GM23338 (cell line): ENCODE measurements at regions not wholly inside any gene's neighbourhood (a gene's known extent, or its start where the extent isn't known, plus 50 kb on each side); places are given as distances from the start of the nearest gene placed in this dataset.

Experiments
- ATAC-seq: fragments of 200-7000 bp; cut with Tn5 transposase; 3 replicates; pipeline ENCODE4 v1.9.1; 2020
- DNase-seq: peaks from one replicate; pipeline ENCODE4 v3.0.0-alpha.2; 2015; ENCODE audit warnings: low spot score
- H2AFZ ChIP-seq: fragments of 200-600 bp; sonication (generic); 2 replicates; pipeline ENCODE4 v1.8.0; 2016; ENCODE audit warnings: antibody characterized with exemption, mild to moderate bottlenecking, moderate library complexity
- H3F3A ChIP-seq: fragments of 200-600 bp; sonication (generic); replicated peaks from 2 replicates; pipeline ENCODE4 v1.8.0; 2017; ENCODE audit warnings: antibody characterized with exemption, mixed run types, low read depth
- H3K27ac ChIP-seq: fragments of 200-600 bp; sonication (generic); 2 replicates; pipeline ENCODE4 v1.6.1; 2016; ENCODE audit warnings: low read depth
- H3K27me3 ChIP-seq: fragments of 200-600 bp; sonication (generic); 2 replicates; pipeline ENCODE4 v1.8.0; 2016; ENCODE audit warnings: mild to moderate bottlenecking, mixed run types, moderate library complexity; ENCODE audit not compliant: insufficient read depth
- H3K36me3 ChIP-seq: fragments of 200-600 bp; sonication (generic); 2 replicates; pipeline ENCODE4 v1.8.0; 2016; ENCODE audit warnings: mild to moderate bottlenecking; ENCODE audit not compliant: insufficient read depth
- H3K4me1 ChIP-seq: fragments of 200-600 bp; sonication (generic); 2 replicates; pipeline ENCODE4 v1.8.0; 2016; ENCODE audit warnings: mild to moderate bottlenecking, moderate library complexity; ENCODE audit not compliant: insufficient read depth
- H3K4me2 ChIP-seq: fragments of 200-600 bp; sonication (generic); 2 replicates; pipeline ENCODE4 v1.7.1; 2017; ENCODE audit warnings: mixed run types
- H3K4me3 ChIP-seq: fragments of 200-600 bp; sonication (generic); 2 replicates; pipeline ENCODE4 v1.6.1; 2016; ENCODE audit warnings: mixed run types
- H3K79me2 ChIP-seq: fragments of 200-600 bp; sonication (generic); replicated peaks from 2 replicates; pipeline ENCODE4 v1.8.0; 2017; ENCODE audit warnings: mild to moderate bottlenecking; ENCODE audit not compliant: insufficient read depth
- H3K9me2 ChIP-seq: fragments of 200-600 bp; sonication (generic); 2 replicates; pipeline ENCODE4 v1.8.0; 2017; ENCODE audit not compliant: insufficient read depth
- H4K20me1 ChIP-seq: fragments of 200-600 bp; sonication (generic); replicated peaks from 2 replicates; pipeline ENCODE4 v1.8.0; 2017; ENCODE audit warnings: mild to moderate bottlenecking; ENCODE audit not compliant: insufficient read depth
- H3K27ac Mint-ChIP-seq: 2 replicates; pipeline ENCODE4 v1.8.0; 2020; ENCODE audit warnings: inconsistent platforms, mild to moderate bottlenecking, moderate library complexity, mixed read lengths
- H3K27me3 Mint-ChIP-seq: 3 replicates; pipeline ENCODE4 v1.8.0; 2022; ENCODE audit warnings: low read depth, mild to moderate bottlenecking, moderate library complexity, mixed read lengths, inconsistent platforms; ENCODE audit not compliant: insufficient read depth, poor library complexity
- H3K36me3 Mint-ChIP-seq: 3 replicates; pipeline ENCODE4 v1.8.0; 2021; ENCODE audit warnings: low read depth, mild to moderate bottlenecking, inconsistent platforms, moderate library complexity, mixed read lengths
- H3K4me1 Mint-ChIP-seq: 3 replicates; pipeline ENCODE4 v1.8.0; 2020; ENCODE audit warnings: mild to moderate bottlenecking, inconsistent platforms, mixed read lengths
- H3K4me3 Mint-ChIP-seq: 3 replicates; pipeline ENCODE4 v1.8.0; 2021; ENCODE audit warnings: moderate library complexity, mild to moderate bottlenecking, inconsistent platforms, mixed read lengths
- H3K9me3 Mint-ChIP-seq: 3 replicates; pipeline ENCODE4 v1.8.0; 2020; ENCODE audit warnings: moderate library complexity, mild to moderate bottlenecking, inconsistent platforms, mixed read lengths
- CREB1 ChIP-seq: fragments of 250-450 bp; sonication (Bioruptor Pico); IDR thresholded peaks from 2 replicates; pipeline ENCODE4 v1.5.0; 2020; ENCODE audit warnings: low read depth, mild to moderate bottlenecking, moderate library complexity
- EZH2 ChIP-seq: fragments of 200-600 bp; sonication (generic); IDR thresholded peaks from one replicate; pipeline ENCODE4 v1.8.0; 2017; ENCODE audit warnings: antibody characterized with exemption, mild to moderate bottlenecking, low read depth; ENCODE audit not compliant: unreplicated experiment
- EZH2phosphoT487 ChIP-seq: fragments of 200-600 bp; sonication (generic); IDR thresholded peaks from one replicate; pipeline ENCODE4 v1.8.1; 2018; ENCODE audit warnings: antibody characterized with exemption; ENCODE audit not compliant: unreplicated experiment
- JUNB ChIP-seq: IDR thresholded peaks from one replicate; pipeline ENCODE4 v1.6.1; 2016; ENCODE audit warnings: antibody characterized with exemption; ENCODE audit not compliant: unreplicated experiment
- NANOG ChIP-seq: IDR thresholded peaks from 2 replicates; pipeline ENCODE4 v1.6.1; 2016; ENCODE audit warnings: antibody characterized with exemption, borderline replicate concordance
- STAT1 ChIP-seq: IDR thresholded peaks from one replicate; pipeline ENCODE4 v1.6.1; 2016; ENCODE audit warnings: antibody characterized with exemption; ENCODE audit not compliant: unreplicated experiment
- ZNF114 ChIP-seq: fragments of 250-450 bp; sonication (Bioruptor Pico); IDR thresholded peaks from 2 replicates; pipeline ENCODE4 v1.5.0; 2020; ENCODE audit warnings: mild to moderate bottlenecking, moderate library complexity
- ZNF331 ChIP-seq: fragments of 250-450 bp; sonication (Bioruptor Pico); IDR thresholded peaks from 2 replicates; pipeline ENCODE4 v1.5.0; 2020; ENCODE audit warnings: low read depth, mild to moderate bottlenecking, moderate library complexity
- ZNF462 ChIP-seq: fragments of 250-450 bp; sonication (Bioruptor Pico); IDR thresholded peaks from 2 replicates; pipeline ENCODE4 v1.5.0; 2020; ENCODE audit warnings: mild to moderate bottlenecking, moderate library complexity
- TF ChIP-seq, protein P1 (sequence below): IDR thresholded peaks from one replicate; pipeline ENCODE4 v1.6.1; 2018; ENCODE audit warnings: antibody characterized with exemption; ENCODE audit not compliant: unreplicated experiment
- TF ChIP-seq, protein P2 (sequence below), 2 experiments: fragments of 200-600 bp in 1 of 2; sonication (generic) in 1 of 2; conservative IDR thresholded peaks; 2 replicates each; pipeline versions ENCODE4 v1.5.1 to v1.6.1; 2016 to 2017; ENCODE audit warnings: antibody characterized with exemption in 2 of 2, low read depth in 2 of 2, mild to moderate bottlenecking in 2 of 2, moderate library complexity in 1 of 2
- TF ChIP-seq, protein P3 (sequence below): IDR thresholded peaks from 2 replicates; pipeline ENCODE4 v1.6.1; 2016; ENCODE audit warnings: antibody characterized with exemption

DNA sequence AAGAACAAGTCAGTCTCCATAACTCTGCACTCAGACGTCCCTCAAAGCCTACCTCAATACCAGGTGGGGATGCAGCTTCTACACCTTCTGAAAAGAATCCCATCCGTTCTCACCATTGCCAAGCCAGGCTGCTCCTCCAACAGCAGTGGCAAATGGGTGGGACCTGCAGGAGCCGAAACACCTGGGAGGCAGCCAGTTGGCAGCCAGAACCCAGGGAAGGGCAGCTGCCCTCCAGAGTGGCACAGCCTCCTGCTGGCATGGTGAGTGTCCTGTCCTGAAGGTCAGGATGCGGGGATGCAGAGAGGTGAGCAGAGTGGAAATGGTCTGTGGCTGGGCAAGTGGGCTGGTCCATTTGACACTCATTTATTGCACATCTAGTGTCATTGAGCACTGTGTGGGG, 210.6 kb upstream of the CDH4 start:
- H3K9me3 Mint-ChIP-seq: no peaks in the 10 kb centered on the region; the same call in 2 of the 3 replicates
- Histone ChIP-seq H4K20me1 (no peaks in the 10 kb centered on the region), H3K36me3 (no peaks in the 10 kb centered on the region), H3K4me3 (no peak overlapping the region), H3K27ac (no peak overlapping the region), H3K79me2 (no peaks in the 10 kb centered on the region), H3K4me2 (no peak overlapping the region), H2AFZ (no peak overlapping the region), H3K27me3 (peaks cover 3% of the 10 kb centered on the region; the same call in 1 of the 2 replicates), H3K4me1 (no peaks in the 10 kb centered on the region), H3K9me2 (no peaks in the 10 kb centered on the region), H3F3A (no peaks in the 10 kb centered on the region)
- peaks cover 4% of the 10 kb centered on the region for H3K27me3 Mint-ChIP-seq
- H3K4me1 Mint-ChIP-seq: no peaks in the 10 kb centered on the region
- DNase-seq (no peak), ATAC-seq (no peak)
- TF ChIP-seq, protein P1, sequence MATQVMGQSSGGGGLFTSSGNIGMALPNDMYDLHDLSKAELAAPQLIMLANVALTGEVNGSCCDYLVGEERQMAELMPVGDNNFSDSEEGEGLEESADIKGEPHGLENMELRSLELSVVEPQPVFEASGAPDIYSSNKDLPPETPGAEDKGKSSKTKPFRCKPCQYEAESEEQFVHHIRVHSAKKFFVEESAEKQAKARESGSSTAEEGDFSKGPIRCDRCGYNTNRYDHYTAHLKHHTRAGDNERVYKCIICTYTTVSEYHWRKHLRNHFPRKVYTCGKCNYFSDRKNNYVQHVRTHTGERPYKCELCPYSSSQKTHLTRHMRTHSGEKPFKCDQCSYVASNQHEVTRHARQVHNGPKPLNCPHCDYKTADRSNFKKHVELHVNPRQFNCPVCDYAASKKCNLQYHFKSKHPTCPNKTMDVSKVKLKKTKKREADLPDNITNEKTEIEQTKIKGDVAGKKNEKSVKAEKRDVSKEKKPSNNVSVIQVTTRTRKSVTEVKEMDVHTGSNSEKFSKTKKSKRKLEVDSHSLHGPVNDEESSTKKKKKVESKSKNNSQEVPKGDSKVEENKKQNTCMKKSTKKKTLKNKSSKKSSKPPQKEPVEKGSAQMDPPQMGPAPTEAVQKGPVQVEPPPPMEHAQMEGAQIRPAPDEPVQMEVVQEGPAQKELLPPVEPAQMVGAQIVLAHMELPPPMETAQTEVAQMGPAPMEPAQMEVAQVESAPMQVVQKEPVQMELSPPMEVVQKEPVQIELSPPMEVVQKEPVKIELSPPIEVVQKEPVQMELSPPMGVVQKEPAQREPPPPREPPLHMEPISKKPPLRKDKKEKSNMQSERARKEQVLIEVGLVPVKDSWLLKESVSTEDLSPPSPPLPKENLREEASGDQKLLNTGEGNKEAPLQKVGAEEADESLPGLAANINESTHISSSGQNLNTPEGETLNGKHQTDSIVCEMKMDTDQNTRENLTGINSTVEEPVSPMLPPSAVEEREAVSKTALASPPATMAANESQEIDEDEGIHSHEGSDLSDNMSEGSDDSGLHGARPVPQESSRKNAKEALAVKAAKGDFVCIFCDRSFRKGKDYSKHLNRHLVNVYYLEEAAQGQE: no peak
- TF ChIP-seq ZNF331 (no peak), CREB1 (CRISPR knock-in tag) (no peak), NANOG (no peak), STAT1 (no peak), ZNF114 (CRISPR knock-in tag) (no peak), ZNF462 (no peak), JUNB (no peak), EZH2 (no peak), EZH2phosphoT487 (no peak)
- TF ChIP-seq, protein P2, sequence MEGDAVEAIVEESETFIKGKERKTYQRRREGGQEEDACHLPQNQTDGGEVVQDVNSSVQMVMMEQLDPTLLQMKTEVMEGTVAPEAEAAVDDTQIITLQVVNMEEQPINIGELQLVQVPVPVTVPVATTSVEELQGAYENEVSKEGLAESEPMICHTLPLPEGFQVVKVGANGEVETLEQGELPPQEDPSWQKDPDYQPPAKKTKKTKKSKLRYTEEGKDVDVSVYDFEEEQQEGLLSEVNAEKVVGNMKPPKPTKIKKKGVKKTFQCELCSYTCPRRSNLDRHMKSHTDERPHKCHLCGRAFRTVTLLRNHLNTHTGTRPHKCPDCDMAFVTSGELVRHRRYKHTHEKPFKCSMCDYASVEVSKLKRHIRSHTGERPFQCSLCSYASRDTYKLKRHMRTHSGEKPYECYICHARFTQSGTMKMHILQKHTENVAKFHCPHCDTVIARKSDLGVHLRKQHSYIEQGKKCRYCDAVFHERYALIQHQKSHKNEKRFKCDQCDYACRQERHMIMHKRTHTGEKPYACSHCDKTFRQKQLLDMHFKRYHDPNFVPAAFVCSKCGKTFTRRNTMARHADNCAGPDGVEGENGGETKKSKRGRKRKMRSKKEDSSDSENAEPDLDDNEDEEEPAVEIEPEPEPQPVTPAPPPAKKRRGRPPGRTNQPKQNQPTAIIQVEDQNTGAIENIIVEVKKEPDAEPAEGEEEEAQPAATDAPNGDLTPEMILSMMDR (conservative IDR thresholded peaks at IDR 0.05; ENCODE audit: low read depth in 2 of 2): no peak
- TF ChIP-seq, protein P3, sequence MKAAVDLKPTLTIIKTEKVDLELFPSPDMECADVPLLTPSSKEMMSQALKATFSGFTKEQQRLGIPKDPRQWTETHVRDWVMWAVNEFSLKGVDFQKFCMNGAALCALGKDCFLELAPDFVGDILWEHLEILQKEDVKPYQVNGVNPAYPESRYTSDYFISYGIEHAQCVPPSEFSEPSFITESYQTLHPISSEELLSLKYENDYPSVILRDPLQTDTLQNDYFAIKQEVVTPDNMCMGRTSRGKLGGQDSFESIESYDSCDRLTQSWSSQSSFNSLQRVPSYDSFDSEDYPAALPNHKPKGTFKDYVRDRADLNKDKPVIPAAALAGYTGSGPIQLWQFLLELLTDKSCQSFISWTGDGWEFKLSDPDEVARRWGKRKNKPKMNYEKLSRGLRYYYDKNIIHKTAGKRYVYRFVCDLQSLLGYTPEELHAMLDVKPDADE: no peak
- H3K36me3 Mint-ChIP-seq: 0 out of 3 replicates have a peak, but pooled peaks cover 1% of the 10 kb centered on the region
- no peak overlapping the region for H3K27ac Mint-ChIP-seq
- no peak overlapping the region for H3K4me3 Mint-ChIP-seq
